ENCODE measurements at regions not wholly inside any gene's neighbourhood (a gene's known extent, or its start where the extent isn't known, plus 50 kb on each side); places are given as distances from the start of the nearest gene placed in this dataset.
"Not testable (repeated sequence)": the region's sequence is repeated elsewhere in the genome, so short reads cannot be mapped to it uniquely, and the experiment has no call there.

DNA sequence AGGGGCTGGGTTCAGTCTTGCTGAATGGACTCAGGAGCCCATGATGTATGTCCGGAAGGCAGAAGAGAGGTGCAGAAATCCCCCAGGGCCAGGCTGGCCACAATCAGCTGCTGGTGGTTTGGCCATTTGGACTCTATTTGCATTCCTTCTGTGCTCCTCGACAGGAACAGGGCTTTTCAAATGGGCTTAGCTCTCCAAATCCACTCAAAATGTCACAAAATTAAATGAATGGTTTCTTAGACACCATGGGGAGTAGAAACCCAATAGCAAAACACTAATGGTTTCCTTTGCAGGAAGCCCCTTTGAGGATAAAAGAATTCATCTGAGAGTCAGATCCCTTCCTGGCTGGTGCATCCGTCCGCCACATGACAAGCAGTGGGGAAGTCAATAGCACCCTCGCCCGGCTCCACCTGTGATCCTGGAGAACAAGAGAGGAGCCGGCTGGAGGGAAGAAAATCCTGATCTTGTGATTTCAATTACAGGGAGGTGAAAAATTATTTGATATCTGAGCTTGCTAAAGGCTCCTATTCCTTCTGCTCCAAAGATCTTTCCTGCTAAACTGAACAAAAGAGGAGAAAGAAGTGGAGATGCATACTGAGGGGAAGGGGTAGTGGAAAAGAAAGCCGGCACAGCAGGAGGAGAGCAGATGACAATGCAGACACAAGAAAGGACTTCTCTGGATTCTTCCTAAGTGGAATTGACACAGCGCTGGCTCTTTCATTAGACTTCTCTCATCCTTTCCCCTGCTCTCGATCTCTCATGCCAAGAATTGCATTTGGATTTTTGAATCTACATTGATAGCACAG, 190.7 kb downstream of the C7orf25 start:
- no peak for DNase-seq

DNA sequence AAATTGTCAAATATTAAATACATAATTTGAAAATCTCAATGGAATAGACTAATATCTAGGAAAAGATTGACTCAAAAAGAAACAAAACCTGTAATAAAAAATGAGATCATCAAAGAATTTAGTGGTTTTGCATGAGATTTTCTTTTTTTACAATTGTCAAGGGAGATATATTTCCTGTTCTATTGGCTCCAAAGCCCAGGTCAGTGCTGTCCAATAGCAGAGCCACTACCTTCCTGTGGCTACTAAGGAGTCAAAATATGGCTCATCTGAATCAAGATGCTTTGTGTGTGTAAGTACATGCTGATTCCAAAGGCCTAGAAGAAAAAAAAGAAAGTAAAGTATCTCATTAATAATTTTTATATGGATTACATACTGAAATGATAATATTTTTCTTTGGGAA, 191.9 kb downstream of the C7orf25 start:
- no peak for DNase-seq

GRCh38 chr7:42718466-42718865, 193.4 kb downstream of the C7orf25 start:
- not testable (repeated sequence) for DNase-seq

GRCh38 chr7:42714356-42714755, 197.5 kb downstream of the C7orf25 start:
- DNase-seq = no peak

- DNase-seq = no peak
Measured at GRCh38 chr7:42709284-42709683, 202.6 kb downstream of the C7orf25 start.

GRCh38 chr7:42704710-42705109, 207.2 kb downstream of the C7orf25 start:
- DNase-seq = no peak

GRCh38 chr7:42702647-42703046, 209.2 kb downstream of the C7orf25 start:
- DNase-seq = no peak

DNA sequence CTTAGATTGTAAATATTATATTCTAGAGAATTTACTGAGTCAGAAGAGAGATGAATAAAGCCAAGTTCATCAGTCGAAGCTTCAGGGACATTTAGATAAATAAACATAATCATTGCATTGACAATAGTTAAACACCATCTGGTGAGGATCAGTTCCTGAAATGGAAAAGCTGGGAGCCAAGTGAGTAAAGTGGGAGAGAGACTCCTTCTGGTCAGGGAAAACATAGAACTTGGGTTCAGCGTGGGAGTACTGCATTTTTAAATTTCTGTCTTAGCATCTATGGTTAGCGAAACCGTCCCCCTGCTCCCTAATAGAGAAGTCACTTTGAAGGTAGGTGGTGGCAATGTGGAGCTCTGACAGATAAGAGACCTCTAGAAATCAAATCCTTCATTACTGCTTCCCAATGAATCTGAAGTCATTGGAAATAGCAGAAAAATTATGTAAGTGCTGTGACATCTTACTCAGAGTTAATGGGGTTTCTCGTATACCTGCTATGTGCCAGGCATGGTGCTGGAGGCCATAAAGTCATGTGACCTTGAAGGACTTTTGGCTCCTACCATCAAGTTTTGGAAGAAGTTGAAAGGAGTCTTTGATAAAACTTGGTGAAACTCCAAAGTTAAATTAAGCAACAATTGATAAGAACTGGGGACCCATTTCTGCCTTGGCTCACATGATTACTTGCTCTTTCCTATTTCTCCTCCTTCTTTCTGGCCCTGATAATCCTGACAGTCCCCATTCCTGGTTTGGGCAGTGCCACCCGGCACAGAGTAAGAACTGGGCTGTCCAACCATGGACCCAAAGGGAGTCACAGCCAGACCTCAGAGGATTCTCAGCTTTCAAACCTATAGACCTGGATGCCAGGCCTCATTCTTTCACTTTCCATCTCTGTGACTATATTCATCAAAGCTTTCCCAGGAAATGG, 211.2 kb downstream of the C7orf25 start:
- no peak for DNase-seq

DNA sequence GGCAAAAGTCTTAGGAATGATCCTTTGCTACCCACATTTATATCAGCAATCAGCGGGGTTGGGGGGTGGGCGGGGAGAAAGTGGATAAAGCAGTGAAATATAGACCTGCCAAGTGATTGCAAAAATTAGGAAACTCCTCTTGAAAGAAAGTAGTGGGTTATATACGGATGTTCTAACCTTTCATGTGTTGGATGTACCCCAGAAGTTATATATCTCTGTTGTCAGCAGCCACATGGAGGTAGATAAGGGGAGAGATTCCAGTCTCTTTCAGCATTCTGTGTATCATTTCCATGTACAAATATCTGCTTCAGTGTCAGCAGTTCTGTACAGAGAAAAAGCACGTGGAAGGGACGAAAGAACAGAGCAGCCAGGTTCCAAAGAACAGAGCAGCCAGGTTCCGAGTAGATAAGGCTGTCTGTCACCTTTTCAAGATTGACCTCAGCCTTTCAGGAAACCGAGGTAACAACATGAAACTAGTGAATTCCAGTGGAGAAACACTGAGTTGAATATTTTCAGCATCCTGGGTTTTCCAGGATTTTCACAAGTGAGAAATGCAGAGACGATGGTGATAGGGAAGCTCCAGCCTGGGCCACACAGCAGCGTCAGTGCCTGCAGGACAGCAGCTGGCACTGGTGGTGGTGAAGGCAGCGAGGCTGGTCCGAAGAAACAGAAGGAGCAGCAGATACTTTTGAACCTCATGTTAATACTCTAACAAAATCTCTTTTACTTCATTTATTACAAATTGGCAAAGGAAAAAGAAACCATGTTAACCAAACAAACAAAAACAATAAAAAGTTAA, 212.3 kb downstream of the C7orf25 start:
- no peak for DNase-seq

DNA sequence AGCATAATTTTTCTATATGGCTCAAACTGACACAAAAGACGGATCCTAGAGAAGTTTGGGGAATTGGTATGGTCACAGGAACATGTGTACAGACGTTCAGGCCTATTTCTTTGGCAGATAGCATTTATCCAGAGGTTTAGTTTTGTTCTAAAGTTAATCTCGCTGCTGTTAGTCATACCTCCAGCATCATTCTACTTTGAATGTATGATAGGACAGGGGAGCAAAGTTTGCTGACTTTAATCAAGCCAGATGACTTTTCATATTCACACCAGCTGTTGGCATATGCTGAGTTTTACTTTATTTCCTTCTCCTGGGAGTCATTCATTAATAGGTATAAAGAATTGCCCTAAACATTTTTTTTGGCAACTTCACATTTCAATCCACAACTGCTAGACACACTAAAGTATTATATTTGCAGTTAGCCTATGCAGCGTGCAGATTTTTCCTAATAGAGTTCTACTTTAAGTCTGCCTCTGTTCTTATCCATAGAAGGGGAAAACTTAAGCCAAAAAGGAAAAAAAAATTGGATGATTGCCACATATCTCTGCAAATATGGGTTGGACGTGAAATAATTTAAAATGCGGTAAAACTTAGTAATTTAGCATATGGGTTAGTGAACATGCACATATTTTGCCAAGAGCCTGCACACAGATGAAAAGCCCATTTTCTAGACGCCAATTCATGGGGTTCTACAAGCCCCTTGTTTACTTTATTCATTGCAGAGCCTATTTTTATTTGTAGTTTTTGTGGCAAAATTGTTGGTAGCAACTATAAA, 213.1 kb downstream of the C7orf25 start:
- no peak for DNase-seq

DNA sequence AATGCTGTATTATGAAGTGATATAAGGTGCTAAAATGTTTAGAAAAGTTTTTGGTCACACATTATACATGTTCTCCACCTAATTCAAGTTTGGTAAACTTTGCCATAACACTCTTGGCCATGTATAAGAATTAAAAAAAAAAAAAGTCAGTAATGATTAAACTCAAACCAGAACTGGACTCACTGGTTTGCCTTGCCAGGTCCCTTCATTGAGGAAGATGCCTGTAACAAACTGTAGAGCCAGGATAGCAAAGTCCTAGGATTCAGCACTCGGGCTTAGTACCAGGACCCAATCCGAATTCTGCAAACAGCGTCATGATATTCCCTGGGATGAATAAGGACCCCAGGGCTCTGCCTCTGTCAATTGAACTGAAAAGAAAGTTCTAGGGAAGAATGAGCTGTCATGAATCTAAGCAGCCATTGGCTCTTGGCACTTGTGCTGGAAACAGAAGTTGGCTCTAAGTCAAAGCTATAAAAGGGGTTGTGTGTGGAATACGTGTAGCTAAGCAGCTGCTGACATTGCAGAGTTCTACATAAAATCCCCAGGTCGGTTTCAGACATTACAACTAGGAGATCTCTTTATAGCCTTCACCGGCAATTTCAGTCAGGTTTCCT, 216.9 kb downstream of the C7orf25 start:
- DNase-seq = no peak

DNA sequence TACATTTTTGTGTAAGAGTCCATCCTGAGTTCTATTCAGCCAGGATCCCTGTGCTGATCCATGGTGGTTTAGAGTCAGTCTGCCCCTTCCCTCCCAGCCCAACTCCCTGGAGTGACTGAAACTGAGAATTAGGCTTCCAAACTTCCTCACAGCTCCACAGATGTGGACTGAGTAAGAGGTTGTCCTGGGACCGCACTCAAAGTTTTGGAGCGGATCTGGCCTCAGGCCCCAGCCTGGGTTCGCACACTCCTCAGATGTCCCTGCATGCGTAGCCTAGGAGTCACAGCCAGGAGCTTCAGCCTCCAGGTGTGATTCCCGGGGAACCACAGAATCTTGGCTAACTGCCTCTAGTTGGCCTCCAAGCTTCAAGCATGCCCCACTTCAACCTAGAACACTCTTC, 218.1 kb downstream of the C7orf25 start:
- no peak for DNase-seq

GRCh38 chr7:42692621-42693020, 219.2 kb downstream of the C7orf25 start:
- no peak for DNase-seq

DNA sequence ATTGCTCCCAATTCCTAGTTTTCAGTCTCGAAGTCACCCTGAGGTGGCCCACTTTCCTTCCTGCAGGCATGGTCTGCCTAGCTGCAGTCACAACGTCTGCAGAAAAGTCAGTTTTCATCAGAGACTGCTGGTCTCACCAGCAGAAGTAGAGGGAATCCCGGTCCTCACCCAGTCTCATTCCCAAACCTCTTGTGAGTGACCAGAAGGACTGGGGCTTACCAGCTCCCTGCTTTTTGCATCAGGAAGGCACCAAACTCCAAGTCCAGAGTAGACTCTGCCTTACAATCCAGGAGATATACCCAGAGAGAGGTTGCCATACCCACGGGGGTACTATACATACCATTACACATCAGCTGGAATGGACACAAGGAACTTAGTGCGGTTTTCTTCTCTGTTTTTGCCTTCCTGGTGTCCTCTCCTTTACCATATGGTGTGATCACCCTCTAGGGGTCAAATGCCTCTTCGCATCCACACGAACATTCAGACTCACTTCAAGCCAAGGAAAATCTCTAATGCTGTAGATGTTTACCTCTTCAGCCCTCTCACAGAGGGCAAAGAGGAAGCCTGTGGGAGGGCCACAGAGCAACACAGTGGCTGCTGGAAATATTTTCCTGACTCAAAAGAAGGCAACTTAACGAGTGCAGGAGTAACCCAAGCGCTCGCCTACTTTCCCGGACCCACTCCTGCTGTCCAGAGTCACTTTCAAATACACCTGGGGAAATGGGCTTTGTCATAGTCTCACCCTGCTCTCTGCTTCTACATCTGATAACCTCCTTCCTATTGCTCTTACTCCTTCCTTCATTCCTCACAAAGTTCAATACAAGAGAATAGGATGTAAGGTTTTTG, 220.9 kb downstream of the C7orf25 start:
- no peak for DNase-seq

GRCh38 chr7:42689626-42690025, 222.2 kb downstream of the C7orf25 start:
- no peak for DNase-seq

GRCh38 chr7:42688056-42688371, 223.9 kb downstream of the C7orf25 start:
- DNase-seq = no peak

- no peak for DNase-seq
Measured at GRCh38 chr7:42687211-42688055, 224.4 kb downstream of the C7orf25 start.

GRCh38 chr7:42686594-42687156, 225.2 kb downstream of the C7orf25 start:
- no peak for DNase-seq

GRCh38 chr7:42685911-42686310, 226.0 kb downstream of the C7orf25 start:
- DNase-seq = no peak

Data from NCI-H2171 treated with DMSO at 0.1 percent for 48 hours (cell line).